ENCODE measurements at regions not wholly inside any gene's neighbourhood (a gene's known extent, or its start where the extent isn't known, plus 50 kb on each side); places are given as distances from the start of the nearest gene placed in this dataset.
A peak's percentile ranks its signal among the peaks of the same experiment; 100 is the strongest.

DNA sequence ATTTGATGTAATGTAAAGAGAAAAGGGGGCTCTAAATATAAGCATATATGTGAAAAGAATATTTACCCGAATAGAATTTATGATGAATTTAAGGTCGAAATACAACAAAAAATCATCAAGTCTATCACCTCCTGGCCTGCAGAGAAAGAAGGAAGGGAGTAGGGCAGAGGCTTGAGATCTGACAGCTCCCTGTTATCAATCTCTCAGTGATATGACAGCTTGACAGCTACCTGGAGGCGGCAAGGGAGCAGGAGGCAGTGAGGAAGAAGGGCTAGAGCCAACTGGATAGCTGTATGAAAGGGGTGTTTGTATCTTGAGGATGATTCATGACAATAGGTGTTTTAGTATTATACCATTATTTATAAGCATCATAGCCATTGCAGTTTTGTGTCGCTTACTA is 299.8 kb upstream of the DNAJC19 start:
- peaks cover 0 to 13% (median 0%) of the 10 kb centered on the region in 10 experiments; a peak in 7 of 20 replicates for H3K4me1 ChIP-seq
- H3K4me2 ChIP-seq: no peak overlapping the region
- H3K4me3 ChIP-seq: no peak overlapping the region
- no peaks in the 10 kb centered on the region for H3K9me3 ChIP-seq (replicated peaks in 1 of 11)
- H3K36me3 ChIP-seq: no peaks in the 10 kb centered on the region
- no peak overlapping the region for H3K9ac ChIP-seq
- no peaks in the 10 kb centered on the region for H4K20me1 ChIP-seq
- no peaks in the 10 kb centered on the region for H3K27me3 ChIP-seq
- no peak overlapping the region for H3K27ac ChIP-seq
- no peak for TF ChIP-seq Cebpa-rat (IDR thresholded peaks at IDR 0.05)

DNA sequence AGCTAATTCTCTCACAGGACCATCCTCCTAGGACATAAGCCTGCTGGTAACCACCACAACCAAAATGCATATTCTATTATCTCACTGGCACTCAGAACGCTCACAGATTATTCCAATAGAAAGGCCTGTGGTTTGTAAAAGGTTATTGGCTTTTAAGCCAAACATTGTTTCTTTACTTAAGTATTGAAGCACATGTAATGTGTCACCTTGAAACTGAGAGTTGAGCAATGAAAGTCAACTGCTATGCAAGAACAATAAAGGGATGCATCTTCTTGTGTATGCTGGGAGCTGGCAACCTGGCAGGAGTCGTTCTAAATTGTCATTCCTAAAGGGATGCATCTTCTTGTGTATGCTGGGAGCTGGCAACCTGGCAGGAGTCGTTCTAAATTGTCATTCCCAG is 298.6 kb upstream of the DNAJC19 start:
- Histone ChIP-seq H3K9ac (no peak overlapping the region), H3K4me2 (no peak overlapping the region), H4K20me1 (no peaks in the 10 kb centered on the region), H3K4me3 (no peak overlapping the region), H3K36me3 (no peaks in the 10 kb centered on the region), H3K27ac (no peak overlapping the region), H3K27me3 (no peaks in the 10 kb centered on the region), H3K4me1 (peaks cover 0 to 9% (median 0%) of the 10 kb centered on the region in 10 experiments; a peak in 7 of 20 replicates), H3K9me3 (replicated peaks in 1 of 11) (no peaks in the 10 kb centered on the region)
- no peak for TF ChIP-seq Cebpa-rat (IDR thresholded peaks at IDR 0.05)

DNA sequence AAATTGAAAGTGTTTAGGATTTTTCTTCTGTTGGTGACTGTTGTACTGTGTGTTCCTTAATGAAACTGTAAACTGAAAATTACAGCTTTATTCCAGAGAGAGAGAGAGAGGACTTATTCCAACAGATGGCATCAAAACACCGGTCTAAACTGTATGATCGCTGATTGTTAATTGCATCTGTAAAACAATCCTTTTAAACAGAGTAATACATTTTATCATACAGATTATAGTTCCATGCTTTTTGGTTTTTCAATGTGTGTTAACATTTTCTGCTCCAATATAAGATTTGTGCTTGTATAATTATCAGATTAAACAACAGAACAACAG is 289.7 kb upstream of the DNAJC19 start:
- no peaks in the 10 kb centered on the region for H4K20me1 ChIP-seq
- no peak for TF ChIP-seq Cebpa-rat (IDR thresholded peaks at IDR 0.05)
- no peak overlapping the region for H3K27ac ChIP-seq
- no peaks in the 10 kb centered on the region for H3K9me3 ChIP-seq (replicated peaks in 1 of 11)
- H3K4me2 ChIP-seq: no peak overlapping the region
- no peak overlapping the region for H3K9ac ChIP-seq
- no peaks in the 10 kb centered on the region for H3K36me3 ChIP-seq
- no peak overlapping the region for H3K4me3 ChIP-seq
- H3K4me1 ChIP-seq: no peaks in the 10 kb centered on the region
- no peaks in the 10 kb centered on the region for H3K27me3 ChIP-seq

DNA sequence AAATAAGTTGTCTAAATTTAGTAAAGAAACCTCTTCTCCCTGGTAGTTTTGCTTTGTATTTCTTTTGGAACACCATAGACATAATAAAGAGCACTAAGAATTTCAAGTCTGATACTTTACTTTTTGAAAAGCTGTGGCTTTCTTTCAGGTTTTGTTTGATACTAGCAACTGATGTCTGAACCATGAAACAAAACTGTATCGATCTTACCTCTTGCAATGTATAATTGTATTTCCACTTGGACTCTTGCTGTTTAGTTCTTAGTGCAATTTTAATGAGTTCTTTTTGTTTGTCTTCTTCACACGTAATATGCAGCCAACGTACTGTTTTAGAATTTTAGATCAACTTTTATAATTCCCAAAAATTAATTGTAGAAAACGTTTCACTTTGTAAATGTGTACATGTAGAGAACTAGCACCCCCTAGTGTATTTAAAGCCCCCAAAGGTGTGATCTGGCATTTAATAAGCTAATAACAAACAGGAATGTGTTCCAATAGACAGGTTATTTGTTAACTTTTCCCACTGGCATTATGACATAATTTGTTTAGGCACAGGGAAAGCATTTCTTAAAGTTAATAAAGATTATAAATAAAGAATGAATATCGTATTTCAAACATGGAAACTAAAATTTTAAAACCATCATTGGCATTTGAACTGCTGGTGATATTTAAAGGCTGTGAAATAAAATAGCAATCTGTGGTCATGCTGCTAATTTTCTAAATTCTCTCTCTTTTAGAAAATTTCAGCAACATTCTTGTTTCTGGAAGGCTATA is 289.1 kb upstream of the DNAJC19 start:
- Histone ChIP-seq H3K27ac (no peak overlapping the region), H3K4me3 (no peak overlapping the region), H3K9me3 (replicated peaks in 1 of 11) (no peaks in the 10 kb centered on the region), H3K9ac (no peak overlapping the region), H3K4me1 (no peaks in the 10 kb centered on the region), H3K4me2 (no peak overlapping the region), H3K36me3 (no peaks in the 10 kb centered on the region), H4K20me1 (no peaks in the 10 kb centered on the region), H3K27me3 (no peaks in the 10 kb centered on the region)
- TF ChIP-seq Cebpa-rat (IDR thresholded peaks at IDR 0.05): no peak

DNA sequence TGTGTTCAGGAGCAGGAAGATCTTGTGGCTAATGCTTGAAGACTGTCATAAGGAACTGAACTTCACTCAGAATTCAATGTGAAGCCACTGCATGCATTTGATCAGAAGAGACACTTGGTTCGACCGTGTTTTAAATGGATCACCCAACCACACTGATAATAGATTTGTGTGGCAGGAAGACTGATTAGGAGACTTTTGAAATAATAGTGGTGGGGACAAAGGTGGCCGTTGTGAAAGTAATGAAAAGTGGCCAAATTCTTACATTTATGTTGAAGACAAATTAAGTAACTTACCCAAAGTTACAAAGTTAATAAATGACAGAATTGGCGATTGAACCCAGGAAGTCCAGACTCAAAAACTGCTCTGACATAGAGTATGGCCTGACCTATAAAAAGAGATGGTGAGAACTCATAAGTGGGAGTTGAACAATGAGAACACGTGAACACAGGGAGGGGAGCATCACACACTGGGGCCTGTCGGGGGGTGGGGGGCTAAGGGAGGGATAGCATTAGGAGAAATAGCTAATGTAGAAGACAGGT is 286.9 kb upstream of the DNAJC19 start:
- Histone ChIP-seq H3K36me3 (no peaks in the 10 kb centered on the region), H3K9me3 (replicated peaks in 1 of 11) (no peaks in the 10 kb centered on the region), H3K27me3 (no peaks in the 10 kb centered on the region), H3K4me1 (no peaks in the 10 kb centered on the region), H3K4me2 (no peak overlapping the region), H3K9ac (no peak overlapping the region), H4K20me1 (no peaks in the 10 kb centered on the region; a peak in 1 of 22 replicates), H3K4me3 (no peak overlapping the region), H3K27ac (no peak overlapping the region)
- no peak for TF ChIP-seq Cebpa-rat (IDR thresholded peaks at IDR 0.05)

DNA sequence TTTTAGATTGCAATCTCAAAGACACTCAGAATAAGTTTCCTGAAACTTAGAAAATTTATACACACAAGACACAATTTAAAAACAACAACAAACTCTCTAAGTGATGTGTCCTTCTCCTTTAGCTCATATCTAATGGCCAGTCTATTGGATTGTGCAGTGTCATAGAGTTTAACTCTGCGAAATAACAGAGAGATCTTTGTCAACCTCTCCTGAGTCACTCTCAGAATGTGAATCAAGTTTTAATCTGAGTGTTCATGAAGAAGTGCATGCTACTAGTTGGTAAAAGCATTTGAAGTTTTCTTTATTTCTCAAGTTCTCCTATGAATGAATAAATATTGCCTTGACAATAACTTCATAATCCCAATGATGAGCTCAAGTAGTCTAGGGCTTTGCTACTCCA is 284.5 kb upstream of the DNAJC19 start:
- Histone ChIP-seq H3K9ac (no peak overlapping the region), H4K20me1 (no peaks in the 10 kb centered on the region; a peak in 1 of 22 replicates), H3K36me3 (no peaks in the 10 kb centered on the region), H3K4me3 (no peak overlapping the region), H3K4me1 (no peaks in the 10 kb centered on the region), H3K9me3 (replicated peaks in 1 of 11) (no peaks in the 10 kb centered on the region), H3K27me3 (no peaks in the 10 kb centered on the region), H3K4me2 (no peak overlapping the region), H3K27ac (no peak overlapping the region)
- no peak for TF ChIP-seq Cebpa-rat (IDR thresholded peaks at IDR 0.05)

DNA sequence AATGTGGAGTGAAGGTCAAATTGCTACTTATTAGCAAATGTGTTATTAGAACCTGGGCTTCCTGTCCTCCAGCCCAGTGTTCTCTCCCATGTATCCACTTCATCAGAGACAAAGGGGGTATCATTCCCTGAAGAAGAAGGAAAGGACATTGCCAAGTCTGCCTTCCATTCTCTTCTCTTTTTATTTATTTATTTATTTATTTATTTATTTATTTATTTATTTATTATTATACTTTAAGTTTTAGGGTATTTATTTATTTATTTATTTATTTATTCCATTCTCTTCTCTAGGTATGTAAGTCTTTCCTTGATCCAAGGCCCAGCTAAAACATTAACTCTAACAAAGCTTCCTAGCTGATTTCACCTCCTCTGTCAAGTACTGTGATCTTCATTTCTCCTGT is 277.8 kb upstream of the DNAJC19 start:
- H3K27me3 ChIP-seq: no peaks in the 10 kb centered on the region
- H3K9me3 ChIP-seq (replicated peaks in 1 of 11): no peaks in the 10 kb centered on the region
- no peaks in the 10 kb centered on the region for H3K36me3 ChIP-seq
- no peak overlapping the region for H3K9ac ChIP-seq
- H3K4me2 ChIP-seq: no peak overlapping the region
- no peaks in the 10 kb centered on the region for H3K4me1 ChIP-seq
- H4K20me1 ChIP-seq: no peaks in the 10 kb centered on the region; a peak in 1 of 22 replicates
- H3K4me3 ChIP-seq: no peak overlapping the region
- H3K27ac ChIP-seq: no peak overlapping the region
- no peak for TF ChIP-seq Cebpa-rat (IDR thresholded peaks at IDR 0.05)

DNA sequence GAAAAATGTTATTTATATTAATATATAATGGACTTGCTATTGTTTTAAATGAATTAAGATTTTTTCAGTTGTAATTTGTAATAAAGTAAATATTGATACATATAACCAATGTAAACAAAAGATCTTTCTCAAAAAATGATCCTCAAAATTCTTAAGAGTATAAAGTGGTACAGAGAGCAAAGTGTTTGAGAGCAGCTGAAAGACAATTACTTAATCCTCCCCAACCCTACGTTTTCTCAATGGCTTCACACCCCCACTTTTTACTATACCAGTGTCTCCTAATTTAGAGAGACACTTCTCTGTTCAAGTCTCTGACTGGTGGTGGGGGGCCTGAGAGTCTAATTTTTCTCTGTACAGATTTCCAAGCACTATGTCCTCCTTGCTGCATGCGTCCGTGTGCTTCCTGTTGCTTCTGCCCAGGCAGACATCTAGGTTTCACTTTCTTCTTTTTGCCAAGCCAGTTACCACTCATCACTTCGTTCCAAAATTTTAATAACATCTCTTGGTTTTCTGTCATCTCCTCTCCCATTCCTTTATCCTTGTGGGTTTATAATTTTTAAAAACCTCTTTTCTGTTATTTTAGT is 276.3 kb upstream of the DNAJC19 start:
- Histone ChIP-seq H3K4me3 (no peak overlapping the region), H3K4me1 (no peaks in the 10 kb centered on the region), H3K9me3 (replicated peaks in 1 of 11) (no peaks in the 10 kb centered on the region), H3K27ac (no peak overlapping the region), H3K36me3 (no peaks in the 10 kb centered on the region), H4K20me1 (no peaks in the 10 kb centered on the region), H3K27me3 (no peaks in the 10 kb centered on the region), H3K9ac (no peak overlapping the region), H3K4me2 (0 out of 22 replicates have a peak overlapping the region, but pooled peaks of 1 of the 11 experiments have one; percentile 7)
- TF ChIP-seq Cebpa-rat (IDR thresholded peaks at IDR 0.05): no peak

DNA sequence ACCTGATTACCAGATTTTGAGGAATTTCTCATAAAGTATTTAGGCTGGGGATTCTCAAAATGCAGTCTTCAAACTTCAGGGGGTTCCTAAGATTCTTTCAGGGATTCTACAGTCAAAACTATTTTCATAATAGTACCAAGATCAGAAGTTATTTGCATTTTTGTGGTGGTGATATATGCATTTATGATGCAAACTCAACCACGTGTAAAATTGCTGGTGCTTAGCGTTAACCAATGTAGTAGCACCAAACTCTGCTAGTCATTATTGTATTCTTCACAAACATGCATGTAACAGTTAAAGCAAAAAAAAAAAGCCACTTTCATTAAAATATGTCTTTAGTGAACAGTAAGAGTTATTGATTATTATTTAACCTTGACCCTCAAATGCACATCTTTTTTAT is 274.9 kb upstream of the DNAJC19 start:
- H3K4me2 ChIP-seq: no peak overlapping the region
- H3K9me3 ChIP-seq (replicated peaks in 1 of 11): no peaks in the 10 kb centered on the region
- H3K9ac ChIP-seq: no peak overlapping the region
- H3K27me3 ChIP-seq: no peaks in the 10 kb centered on the region
- no peaks in the 10 kb centered on the region for H3K36me3 ChIP-seq
- H3K4me1 ChIP-seq: no peaks in the 10 kb centered on the region
- TF ChIP-seq Cebpa-rat (IDR thresholded peaks at IDR 0.05): no peak
- H3K27ac ChIP-seq: no peak overlapping the region
- no peaks in the 10 kb centered on the region for H4K20me1 ChIP-seq
- no peak overlapping the region for H3K4me3 ChIP-seq

DNA sequence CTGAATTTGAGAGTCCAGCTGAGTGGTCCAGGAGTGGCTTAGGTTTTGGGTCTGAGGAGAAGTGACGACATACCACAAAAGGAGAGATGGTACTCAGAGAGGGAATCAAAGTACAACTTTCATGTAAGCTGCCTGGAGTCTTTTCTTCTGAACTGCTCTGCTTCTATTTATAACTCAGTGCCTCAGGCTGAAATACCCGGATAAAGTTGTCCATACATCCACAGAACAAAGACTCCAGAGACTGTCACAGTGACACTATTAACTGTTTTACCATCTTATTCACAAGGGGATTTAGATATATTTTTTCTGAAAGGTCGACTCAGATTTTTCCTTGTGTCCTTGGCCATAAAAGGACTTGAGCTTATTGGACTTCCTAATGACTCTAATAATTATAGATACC is 264.3 kb upstream of the DNAJC19 start:
- H3K9ac ChIP-seq: no peak overlapping the region
- no peaks in the 10 kb centered on the region for H3K27me3 ChIP-seq
- H4K20me1 ChIP-seq: no peaks in the 10 kb centered on the region
- H3K4me2 ChIP-seq: no peak overlapping the region
- no peaks in the 10 kb centered on the region for H3K9me3 ChIP-seq (replicated peaks in 1 of 11)
- TF ChIP-seq Cebpa-rat (IDR thresholded peaks at IDR 0.05): no peak
- no peaks in the 10 kb centered on the region for H3K36me3 ChIP-seq
- no peak overlapping the region for H3K27ac ChIP-seq
- H3K4me3 ChIP-seq: no peak overlapping the region
- H3K4me1 ChIP-seq: no peaks in the 10 kb centered on the region
